Nephron progenitor cell (in vitro differentiated cells): ENCODE measurements at regions not wholly inside any gene's neighbourhood (a gene's known extent, or its start where the extent isn't known, plus 50 kb on each side); places are given as distances from the start of the nearest gene placed in this dataset.
"Not testable (repeated sequence)": the region's sequence is repeated elsewhere in the genome, so short reads cannot be mapped to it uniquely, and the experiment has no call there.

ENCODE experiments used
- DNase-seq: peaks from one replicate; pipeline ENCODE4 v3.0.0; 2021
- H3K27ac Mint-ChIP-seq: 2 replicates; pipeline ENCODE4 v1.8.0; 2021; ENCODE audit warnings: mild to moderate bottlenecking, moderate library complexity, mixed read lengths
- H3K27me3 Mint-ChIP-seq: 2 replicates; pipeline ENCODE4 v1.8.0; 2021; ENCODE audit warnings: mild to moderate bottlenecking, low read depth, mixed read lengths; ENCODE audit not compliant: poor library complexity
- H3K36me3 Mint-ChIP-seq: 2 replicates; pipeline ENCODE4 v1.8.0; 2021; ENCODE audit warnings: low read depth, mixed read lengths
- H3K4me1 Mint-ChIP-seq: 2 replicates; pipeline ENCODE4 v1.8.0; 2021; ENCODE audit warnings: mixed read lengths
- H3K4me3 Mint-ChIP-seq: 2 replicates; pipeline ENCODE4 v1.8.0; 2021; ENCODE audit warnings: mild to moderate bottlenecking, moderate library complexity, mixed read lengths
- H3K9me3 Mint-ChIP-seq: 2 replicates; pipeline ENCODE4 v1.8.0; 2021; ENCODE audit warnings: mild to moderate bottlenecking, moderate library complexity, mixed read lengths
- TF ChIP-seq, protein P1 (sequence below): fragments of 200-600 bp; sonication (generic); IDR thresholded peaks from 2 replicates; pipeline ENCODE4 v1.5.0; 2021; ENCODE audit warnings: antibody characterized with exemption

GRCh38 chrX:122134291-122134690, 1049.8 kb upstream of the GRIA3 start:
- no peaks in the 10 kb centered on the region for H3K4me1 Mint-ChIP-seq

DNA sequence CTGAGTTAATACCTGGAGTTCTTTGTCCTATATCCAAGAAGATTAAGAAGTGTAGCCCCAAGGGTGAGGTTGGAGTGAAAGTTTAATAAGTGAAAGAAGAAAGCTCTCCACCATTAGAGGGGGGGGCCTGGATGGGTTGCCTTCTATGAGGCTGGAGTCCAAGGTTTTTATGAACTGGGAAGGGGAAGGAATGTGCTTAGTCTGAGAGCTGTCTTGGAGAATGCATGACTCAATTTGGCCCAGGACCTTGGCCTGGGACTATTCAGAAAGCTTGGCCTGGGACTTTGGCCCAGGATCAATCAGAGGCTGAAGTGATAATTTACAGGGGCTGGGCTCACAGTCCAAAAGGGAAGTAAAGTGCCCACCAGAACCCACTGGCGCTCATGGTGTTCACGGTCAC, 1049.0 kb upstream of the GRIA3 start:
- no peak for DNase-seq
- Mint-ChIP-seq H3K4me3 (no peak overlapping the region), H3K27me3 (peaks cover 2% of the 10 kb centered on the region), H3K27ac (no peak overlapping the region), H3K36me3 (no peaks in the 10 kb centered on the region), H3K4me1 (no peaks in the 10 kb centered on the region), H3K9me3 (peaks cover 16% of the 10 kb centered on the region)
- TF ChIP-seq, protein P1, sequence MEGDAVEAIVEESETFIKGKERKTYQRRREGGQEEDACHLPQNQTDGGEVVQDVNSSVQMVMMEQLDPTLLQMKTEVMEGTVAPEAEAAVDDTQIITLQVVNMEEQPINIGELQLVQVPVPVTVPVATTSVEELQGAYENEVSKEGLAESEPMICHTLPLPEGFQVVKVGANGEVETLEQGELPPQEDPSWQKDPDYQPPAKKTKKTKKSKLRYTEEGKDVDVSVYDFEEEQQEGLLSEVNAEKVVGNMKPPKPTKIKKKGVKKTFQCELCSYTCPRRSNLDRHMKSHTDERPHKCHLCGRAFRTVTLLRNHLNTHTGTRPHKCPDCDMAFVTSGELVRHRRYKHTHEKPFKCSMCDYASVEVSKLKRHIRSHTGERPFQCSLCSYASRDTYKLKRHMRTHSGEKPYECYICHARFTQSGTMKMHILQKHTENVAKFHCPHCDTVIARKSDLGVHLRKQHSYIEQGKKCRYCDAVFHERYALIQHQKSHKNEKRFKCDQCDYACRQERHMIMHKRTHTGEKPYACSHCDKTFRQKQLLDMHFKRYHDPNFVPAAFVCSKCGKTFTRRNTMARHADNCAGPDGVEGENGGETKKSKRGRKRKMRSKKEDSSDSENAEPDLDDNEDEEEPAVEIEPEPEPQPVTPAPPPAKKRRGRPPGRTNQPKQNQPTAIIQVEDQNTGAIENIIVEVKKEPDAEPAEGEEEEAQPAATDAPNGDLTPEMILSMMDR = no peak

More at GRCh38 chrX:122134291-122134690, 1049.8 kb upstream of the GRIA3 start:
- Mint-ChIP-seq H3K36me3 (no peaks in the 10 kb centered on the region), H3K27ac (no peak overlapping the region), H3K27me3 (peaks cover 2% of the 10 kb centered on the region), H3K4me3 (no peak overlapping the region), H3K9me3 (peaks cover 8% of the 10 kb centered on the region)
- TF ChIP-seq, protein P1 = no peak
- no peak for DNase-seq

- DNase-seq, H3K27me3 Mint-ChIP-seq, H3K4me3 Mint-ChIP-seq, H3K4me1 Mint-ChIP-seq, H3K36me3 Mint-ChIP-seq, H3K27ac Mint-ChIP-seq: not testable (repeated sequence)
- H3K9me3 Mint-ChIP-seq = peaks cover 24% of the 10 kb centered on the region
Observed at GRCh38 chrX:122140219-122140618, 1043.9 kb upstream of the GRIA3 start.

GRCh38 chrX:122154019-122154418, 1030.1 kb upstream of the GRIA3 start:
- Mint-ChIP-seq H3K27ac (no peak overlapping the region), H3K9me3 (peaks cover 12% of the 10 kb centered on the region), H3K4me3 (no peak overlapping the region), H3K4me1 (no peaks in the 10 kb centered on the region), H3K36me3 (no peaks in the 10 kb centered on the region), H3K27me3 (peaks cover 3% of the 10 kb centered on the region)
- TF ChIP-seq, protein P1 = no peak
- DNase-seq = no peak

DNA sequence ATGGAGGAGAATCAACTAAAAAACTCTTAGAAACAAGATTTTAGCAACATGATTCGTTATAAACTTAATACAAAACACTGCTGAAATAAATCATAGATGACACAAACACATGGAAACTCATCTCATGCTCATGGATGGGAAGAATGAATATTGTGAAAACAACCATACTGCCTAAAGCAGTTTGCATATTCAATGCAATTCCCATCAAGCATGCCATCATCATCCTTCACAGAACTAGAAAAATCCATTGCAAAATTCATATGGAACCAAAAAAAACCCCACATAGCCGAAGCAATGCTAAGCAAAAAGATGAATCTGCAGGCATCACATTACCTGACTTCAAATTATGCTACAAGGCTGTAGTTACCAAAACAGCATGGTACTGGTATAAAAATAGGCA, 1015.8 kb upstream of the GRIA3 start:
- no peak overlapping the region for H3K4me3 Mint-ChIP-seq
- H3K27me3 Mint-ChIP-seq = no peaks in the 10 kb centered on the region
- no peaks in the 10 kb centered on the region for H3K9me3 Mint-ChIP-seq
- H3K4me1 Mint-ChIP-seq = no peaks in the 10 kb centered on the region
- TF ChIP-seq, protein P1 = no peak
- H3K27ac Mint-ChIP-seq = no peak overlapping the region
- no peaks in the 10 kb centered on the region for H3K36me3 Mint-ChIP-seq
- no peak for DNase-seq

DNA sequence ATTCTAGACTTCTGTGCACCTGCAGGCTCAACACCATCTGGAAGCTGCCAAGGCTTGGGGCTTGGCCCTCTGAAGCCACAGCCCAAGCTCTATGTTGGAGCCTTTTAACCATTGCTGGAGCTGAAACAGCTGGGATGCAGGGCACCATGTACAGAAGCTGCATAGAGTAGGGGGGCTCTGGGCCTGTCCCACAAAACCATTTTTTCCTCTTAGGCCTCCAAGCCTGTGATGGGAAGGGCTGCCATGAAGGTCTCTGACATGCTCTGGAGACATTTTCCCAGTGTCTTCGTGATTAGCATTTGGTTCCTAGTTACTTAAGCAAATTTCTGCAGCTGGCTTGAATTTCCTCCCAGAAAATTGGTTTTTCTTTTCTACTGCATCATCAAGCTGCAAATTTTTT, 999.3 kb upstream of the GRIA3 start:
- H3K36me3 Mint-ChIP-seq = no peaks in the 10 kb centered on the region
- no peak for DNase-seq
- no peaks in the 10 kb centered on the region for H3K27me3 Mint-ChIP-seq
- H3K4me1 Mint-ChIP-seq = no peaks in the 10 kb centered on the region
- no peak overlapping the region for H3K27ac Mint-ChIP-seq
- H3K4me3 Mint-ChIP-seq = no peak overlapping the region
- H3K9me3 Mint-ChIP-seq = peaks cover 28% of the 10 kb centered on the region
- TF ChIP-seq, protein P1 = no peak
